Cardiac muscle cell (in vitro differentiated cells and primary cell): ENCODE measurements at regions not wholly inside any gene's neighbourhood (a gene's known extent, or its start where the extent isn't known, plus 50 kb on each side); places are given as distances from the start of the nearest gene placed in this dataset.
A peak's percentile ranks its signal among the peaks of the same experiment; 100 is the strongest.

ENCODE experiments used
- DNase-seq, 2 donors: peaks; one replicate each; pipeline versions ENCODE4 v3.0.0 to v3.0.0-alpha.2; 2010 to 2017; ENCODE audit warnings: low read depth in 1 of 2, low spot score in 1 of 2
- H3K27ac ChIP-seq: fragments of 200-600 bp; sonication (generic); 2 replicates; pipeline ENCODE4 v1.5.1; 2016
- H3K27me3 ChIP-seq: fragments of 200-600 bp; sonication (generic); 2 replicates; pipeline ENCODE4 v1.6.0; 2016; ENCODE audit warnings: control low read depth
- H3K36me3 ChIP-seq: fragments of 200-600 bp; sonication (generic); 2 replicates; pipeline ENCODE4 v1.5.1; 2016; ENCODE audit warnings: control low read depth
- H3K4me1 ChIP-seq: fragments of 200-600 bp; sonication (generic); 2 replicates; pipeline ENCODE4 v1.8.1; 2017; ENCODE audit warnings: low read depth, mild to moderate bottlenecking, mixed run types
- H3K4me3 ChIP-seq: fragments of 200-600 bp; sonication (generic); 2 replicates; pipeline ENCODE4 v1.5.1; 2016; ENCODE audit warnings: mild to moderate bottlenecking
- H3K9me3 ChIP-seq: fragments of 200-600 bp; sonication (generic); 2 replicates; pipeline ENCODE4 v1.5.1; 2017; ENCODE audit warnings: low read depth, mild to moderate bottlenecking, control low read depth
- CTCF ChIP-seq: IDR thresholded peaks from 2 replicates; pipeline ENCODE4 v1.5.1; 2012; ENCODE audit warnings: low read depth, mild to moderate bottlenecking, low read length

- no peak for DNase-seq
- H3K4me1 ChIP-seq = peaks cover 6% of the 10 kb centered on the region
- TF ChIP-seq CTCF = no peak
- H3K36me3 ChIP-seq = no peaks in the 10 kb centered on the region
- no peaks in the 10 kb centered on the region for H3K9me3 ChIP-seq
- H3K4me3 ChIP-seq = no peak overlapping the region
- peaks cover 55% of the 10 kb centered on the region for H3K27me3 ChIP-seq
- H3K27ac ChIP-seq = no peak overlapping the region
Measured at GRCh38 chr19:28014615-28015405, 1198.1 kb downstream of the UQCRFS1 start.

GRCh38 chr19:28012361-28012760, 1200.6 kb downstream of the UQCRFS1 start:
- Histone ChIP-seq H3K9me3 (no peaks in the 10 kb centered on the region), H3K27ac (no peak overlapping the region), H3K27me3 (peaks cover 52% of the 10 kb centered on the region), H3K36me3 (no peaks in the 10 kb centered on the region), H3K4me3 (no peak overlapping the region), H3K4me1 (no peaks in the 10 kb centered on the region)
- TF ChIP-seq CTCF = no peak
- DNase-seq = peak in 1 of 2 donors; percentile 13

DNA sequence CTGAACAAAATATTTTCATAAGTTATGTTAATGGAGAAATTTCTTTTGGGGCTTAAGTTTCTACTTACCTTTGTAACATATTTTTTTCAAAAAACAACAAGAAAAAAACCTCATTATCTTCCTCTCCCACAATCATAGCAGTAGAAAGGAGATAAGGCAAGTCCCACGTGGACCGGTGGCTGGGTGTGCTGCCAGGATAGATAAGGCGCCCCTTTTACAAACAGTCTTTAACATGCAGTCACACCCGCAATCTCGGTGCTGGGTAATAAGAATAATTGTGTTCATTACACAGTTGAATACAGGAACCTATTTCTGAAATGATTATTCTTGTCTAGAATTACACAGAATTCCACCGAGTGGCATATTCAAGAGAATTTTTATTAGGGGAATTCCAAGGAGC, 1202.3 kb downstream of the UQCRFS1 start:
- no peak for TF ChIP-seq CTCF
- peak in 1 of 2 donors; percentile 15 for DNase-seq
- H3K27ac ChIP-seq = no peak overlapping the region

GRCh38 chr19:28009696-28010095, 1203.3 kb downstream of the UQCRFS1 start:
- no peaks in the 10 kb centered on the region for H3K9me3 ChIP-seq
- H3K4me3 ChIP-seq = no peak overlapping the region
- H3K36me3 ChIP-seq = no peaks in the 10 kb centered on the region
- H3K4me1 ChIP-seq = no peaks in the 10 kb centered on the region
- peaks cover 38% of the 10 kb centered on the region for H3K27me3 ChIP-seq
- peak in 1 of 2 donors; percentile 38 for DNase-seq
- no peak for TF ChIP-seq CTCF
- no peak overlapping the region for H3K27ac ChIP-seq

More for the DNA sequence above, 1202.3 kb downstream of the UQCRFS1 start:
- H3K4me1 ChIP-seq = no peaks in the 10 kb centered on the region
- H3K9me3 ChIP-seq = no peaks in the 10 kb centered on the region
- H3K27me3 ChIP-seq = peaks cover 40% of the 10 kb centered on the region
- no peaks in the 10 kb centered on the region for H3K36me3 ChIP-seq
- H3K4me3 ChIP-seq = no peak overlapping the region

- H3K27me3 ChIP-seq = peaks cover 30% of the 10 kb centered on the region
- no peak for DNase-seq
- no peak overlapping the region for H3K4me3 ChIP-seq
- H3K4me1 ChIP-seq = no peaks in the 10 kb centered on the region
- no peaks in the 10 kb centered on the region for H3K36me3 ChIP-seq
- no peak overlapping the region for H3K27ac ChIP-seq
- no peaks in the 10 kb centered on the region for H3K9me3 ChIP-seq
- TF ChIP-seq CTCF = no peak
Measured at GRCh38 chr19:28008695-28009094, 1204.3 kb downstream of the UQCRFS1 start.
